Activated CD8-positive, alpha-beta memory T cell treated with anti-CD3 and anti-CD28 coated beads, Interleukin-2, amount 50 U/mL, for 48 hours (primary cell): ENCODE measurements at regions not wholly inside any gene's neighbourhood (a gene's known extent, or its start where the extent isn't known, plus 50 kb on each side); places are given as distances from the start of the nearest gene placed in this dataset.
"Not testable (repeated sequence)": the region's sequence is repeated elsewhere in the genome, so short reads cannot be mapped to it uniquely, and the experiment has no call there.

Experiments
- DNase-seq: peaks from one replicate; pipeline ENCODE4 v3.0.0-alpha.2; 2020

DNA sequence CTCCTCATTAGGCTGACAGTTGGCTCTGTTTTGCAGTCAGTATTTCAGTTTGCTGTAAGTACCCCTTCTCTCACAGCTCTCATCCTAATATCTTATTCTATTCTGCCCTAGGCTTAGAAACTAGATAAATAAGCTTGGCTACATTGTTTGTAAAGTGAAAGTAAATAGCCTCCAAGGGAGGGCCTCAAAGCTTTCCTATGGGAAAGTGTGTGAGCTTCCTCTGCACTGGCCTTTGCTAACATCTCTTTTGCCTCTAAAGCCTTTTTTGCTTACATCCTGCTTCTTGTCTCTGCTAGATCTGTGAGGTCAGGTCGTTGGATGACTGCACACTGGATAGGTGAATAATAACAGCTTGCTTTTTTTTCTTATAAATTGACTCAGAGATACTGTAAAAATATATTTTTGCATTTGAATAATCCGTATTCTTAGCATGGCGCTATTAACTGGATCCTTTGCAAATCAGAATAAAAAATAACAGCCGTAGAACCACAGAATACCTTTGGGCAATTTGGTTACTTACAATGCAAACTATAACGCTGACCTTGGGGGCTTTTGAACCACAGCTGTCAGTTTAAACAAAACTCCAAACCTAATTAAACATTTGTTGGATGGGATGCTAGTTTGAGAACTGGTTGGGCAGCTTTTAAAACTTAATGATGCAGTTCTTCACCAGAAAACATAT, 55.1 kb downstream of the TTC6 start:
- no peak for DNase-seq

DNA sequence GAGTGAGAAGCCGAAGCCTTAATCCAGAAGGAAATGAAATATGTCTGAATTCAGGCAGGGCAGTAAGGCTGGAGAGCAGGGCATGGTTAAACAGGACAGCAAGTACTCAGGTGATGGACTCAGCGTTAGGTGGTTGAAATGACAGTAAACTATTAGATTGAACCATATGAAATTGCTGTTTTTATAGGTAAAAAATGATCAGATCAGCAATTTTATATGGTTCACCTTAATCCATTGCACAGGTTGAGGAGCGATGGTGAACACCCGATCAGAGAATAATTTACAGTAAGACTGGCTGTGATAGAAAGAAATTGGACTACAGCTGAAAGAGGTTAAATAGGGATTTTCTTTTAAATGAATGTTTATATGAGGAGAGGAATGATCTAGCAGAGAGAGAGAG, 56.6 kb downstream of the TTC6 start:
- no peak for DNase-seq

DNA sequence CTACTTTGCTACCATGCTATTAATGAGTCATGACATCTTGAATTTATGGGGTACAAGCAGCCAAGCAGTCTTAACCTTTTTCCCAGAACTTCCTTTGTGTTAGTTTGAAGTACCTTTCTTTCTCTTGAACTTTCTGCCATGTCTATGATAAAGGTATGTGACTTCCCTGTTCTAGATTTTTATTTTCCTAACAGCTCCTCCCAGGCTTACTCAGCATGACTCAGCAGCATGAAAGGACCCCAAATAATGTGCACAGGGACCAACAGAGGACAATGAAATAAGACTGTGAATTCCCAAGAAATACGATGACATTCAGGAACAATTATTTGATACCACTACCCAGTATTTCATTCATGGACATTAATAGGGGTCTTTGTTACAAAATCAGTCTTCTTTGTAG, 60.0 kb downstream of the TTC6 start:
- DNase-seq, result no peak

DNA sequence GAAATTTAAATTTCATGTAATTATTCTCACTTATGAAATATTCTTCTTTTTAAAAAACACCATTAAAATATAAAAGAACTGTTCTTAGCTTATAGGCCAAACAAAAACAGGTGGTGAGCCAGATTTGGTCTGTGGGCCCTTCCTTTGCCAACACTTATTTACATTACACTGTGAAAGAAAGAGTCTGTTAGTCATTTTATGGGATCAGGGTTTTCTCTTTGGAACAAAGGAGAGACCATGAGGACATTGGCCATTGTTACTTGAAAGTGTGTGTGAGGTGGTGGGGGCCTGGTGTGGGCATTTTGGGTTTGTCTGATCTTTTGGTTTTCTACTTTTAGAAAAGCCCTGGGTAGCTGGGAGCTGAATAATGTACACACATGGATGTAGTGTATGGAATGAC, 62.7 kb downstream of the TTC6 start:
- no peak for DNase-seq

DNA sequence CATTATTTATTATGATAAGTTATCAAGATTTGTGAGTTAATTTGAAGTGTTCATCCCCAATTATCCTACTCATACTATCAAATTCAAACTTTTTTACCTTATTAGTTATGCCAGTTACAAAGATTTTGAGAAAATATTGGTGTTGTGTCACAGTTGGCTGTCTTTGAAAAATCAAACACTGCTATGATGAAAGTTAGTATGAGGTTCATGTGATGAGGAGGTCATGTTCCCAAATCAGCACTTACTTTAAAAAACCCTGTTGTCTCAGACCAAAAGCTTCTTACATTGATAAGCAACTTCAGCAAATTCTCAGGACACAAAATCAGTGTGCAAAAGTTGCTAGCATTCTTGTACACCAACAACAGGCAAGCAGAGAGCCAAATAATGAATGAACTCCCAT, 68.1 kb downstream of the TTC6 start:
- DNase-seq, result no peak

DNA sequence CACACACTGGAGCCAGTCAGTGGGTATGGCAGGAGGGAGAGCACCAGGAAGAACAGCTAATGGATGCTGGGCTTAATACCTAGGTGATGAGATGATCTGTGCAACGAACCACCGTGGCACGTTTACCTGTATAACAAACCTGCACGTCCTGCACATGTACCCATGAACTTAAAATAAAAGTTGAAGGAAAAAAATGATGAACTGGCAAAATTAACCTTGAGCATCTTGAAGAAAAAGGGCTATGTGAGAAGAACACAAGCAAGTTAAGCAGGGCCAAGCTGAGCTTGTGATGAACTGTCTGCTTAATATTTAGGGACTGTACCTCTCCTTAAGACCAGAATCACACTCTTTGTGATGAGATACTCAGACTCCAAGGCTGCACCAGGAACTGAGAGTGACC, 70.0 kb downstream of the TTC6 start:
- DNase-seq, result no peak

DNA sequence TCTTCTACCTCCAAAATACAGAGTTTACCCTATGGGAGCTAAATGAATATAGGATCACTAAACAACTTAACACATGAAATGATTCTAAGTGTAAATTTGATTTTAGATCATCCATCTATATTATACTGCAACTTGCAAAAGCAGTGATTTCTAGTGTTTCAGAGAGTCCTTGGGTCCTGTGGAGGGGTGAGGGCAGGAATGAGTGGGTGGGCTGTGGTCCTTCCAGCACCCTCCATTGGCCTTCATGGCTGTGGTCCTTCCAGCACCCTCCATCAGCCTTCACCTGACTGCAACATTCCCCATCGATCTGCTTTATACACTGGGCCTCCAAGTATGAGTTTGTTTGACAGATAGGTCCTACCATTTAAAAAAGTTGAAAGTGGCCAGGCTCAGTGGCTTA, 70.5 kb downstream of the TTC6 start:
- no peak for DNase-seq

DNA sequence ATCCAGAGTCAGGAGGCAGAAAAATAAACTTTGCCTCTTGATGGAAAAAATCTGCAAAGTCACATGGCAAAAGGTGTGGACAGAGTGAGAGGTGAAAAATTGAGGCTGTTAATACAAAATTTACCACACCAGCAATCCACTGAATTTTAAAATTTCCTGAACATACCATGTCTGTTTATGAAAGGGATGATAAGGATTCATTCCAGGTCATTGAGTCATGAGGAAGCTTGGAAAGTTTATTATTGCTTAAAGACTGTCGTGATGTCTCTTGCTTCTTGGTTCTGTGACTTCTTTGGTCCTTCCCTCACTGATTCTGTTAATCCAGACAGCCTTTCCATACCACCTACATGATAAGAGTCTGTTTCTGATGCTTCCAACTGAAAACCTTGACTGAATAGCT, 73.2 kb downstream of the TTC6 start:
- DNase-seq, result no peak

DNA sequence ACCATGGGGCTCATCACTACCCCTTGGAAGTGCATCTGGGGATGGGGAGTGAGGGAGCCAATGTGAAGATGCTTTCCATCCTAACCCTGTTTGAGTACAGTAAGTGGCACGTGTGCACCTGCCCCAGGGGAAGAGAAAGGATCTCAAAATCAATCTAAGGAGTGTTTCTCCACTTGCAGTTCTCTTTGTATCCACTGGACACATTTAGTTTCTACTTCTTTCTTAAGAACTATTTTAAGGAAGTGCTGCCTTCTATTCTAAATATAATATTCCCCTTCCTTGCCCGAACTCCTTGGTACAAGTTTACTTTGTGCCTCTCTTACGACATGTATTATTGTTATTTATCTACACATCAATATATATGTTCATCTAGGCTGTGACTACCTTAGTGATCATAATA, 73.8 kb downstream of the TTC6 start:
- DNase-seq, result no peak

DNA sequence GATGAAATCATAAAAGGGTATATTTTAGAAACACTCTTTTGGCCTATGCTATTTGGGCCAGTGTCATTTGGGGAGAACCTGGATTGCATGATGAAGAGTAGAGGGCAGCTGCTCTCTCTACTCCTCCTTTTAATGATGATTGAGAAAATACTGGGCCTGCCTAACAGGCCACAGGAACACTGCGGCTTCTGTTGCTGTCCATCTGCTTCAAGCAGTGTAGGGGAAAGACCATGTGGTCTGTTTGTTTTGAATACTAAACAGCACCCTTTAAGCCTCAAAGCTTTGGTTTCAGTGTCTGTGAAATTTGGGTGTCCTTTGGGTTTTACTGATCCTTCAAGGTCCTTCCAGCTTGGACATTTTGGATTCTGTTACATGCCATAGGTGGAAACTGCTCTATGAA, 78.0 kb downstream of the TTC6 start:
- DNase-seq, result no peak

DNA sequence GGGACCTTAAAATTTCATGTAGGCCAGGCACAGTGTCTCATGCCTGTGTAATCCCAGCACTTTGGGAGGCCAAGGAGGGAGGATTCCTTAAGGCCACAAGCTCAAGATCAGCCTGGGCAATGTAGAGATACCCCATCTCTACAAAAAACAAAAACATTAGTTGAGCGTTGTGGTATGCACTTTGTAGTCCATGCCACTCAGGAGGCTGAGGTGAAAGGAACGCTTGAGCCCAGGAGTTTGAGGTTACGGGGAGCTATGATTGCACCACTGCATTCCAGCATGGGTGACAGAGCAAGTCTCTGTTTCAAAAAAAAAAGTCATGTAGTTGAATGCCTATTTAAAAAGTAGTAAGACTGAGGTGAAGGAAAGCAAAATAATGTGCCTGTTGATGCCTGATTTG, 83.5 kb downstream of the TTC6 start:
- no peak for DNase-seq

DNA sequence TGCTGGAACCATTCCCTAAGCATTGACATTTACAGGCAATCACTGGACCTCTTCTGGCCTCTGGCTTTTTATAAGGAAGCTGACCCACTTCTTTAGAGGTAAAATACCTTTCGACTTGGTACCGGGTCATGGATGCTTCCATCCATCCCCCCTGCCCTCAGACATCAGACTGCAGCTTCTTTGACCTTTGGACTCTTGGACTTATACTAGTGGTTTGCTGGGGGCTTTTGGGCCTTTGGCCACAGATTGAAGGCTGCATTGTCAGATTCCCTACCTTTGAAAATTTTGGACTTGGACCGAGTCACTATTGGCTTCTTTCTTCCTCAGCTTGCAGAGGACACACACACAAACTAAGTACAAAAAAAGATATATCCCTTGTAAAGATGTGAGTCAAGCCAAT, 86.1 kb downstream of the TTC6 start:
- DNase-seq, result no peak

DNA sequence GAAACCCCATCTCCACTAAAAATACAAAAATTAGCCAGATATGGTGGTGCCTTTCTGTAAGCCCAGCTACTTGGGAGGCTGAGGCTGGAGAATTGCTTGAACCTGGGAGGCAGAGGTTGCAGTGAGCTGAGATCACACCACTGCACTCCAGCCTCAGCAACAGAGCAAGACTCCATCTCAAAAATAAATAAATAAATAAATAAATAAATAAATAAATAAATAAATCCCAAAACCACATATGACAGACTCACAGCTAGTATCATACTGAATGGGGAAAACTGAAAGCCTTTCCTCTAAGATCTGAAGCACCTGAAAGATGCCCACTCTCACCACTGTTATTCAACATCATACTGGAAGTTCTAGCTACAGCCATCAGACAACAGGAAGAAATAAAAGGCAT, 97.3 kb downstream of the TTC6 start:
- DNase-seq, result not testable (repeated sequence)

DNA sequence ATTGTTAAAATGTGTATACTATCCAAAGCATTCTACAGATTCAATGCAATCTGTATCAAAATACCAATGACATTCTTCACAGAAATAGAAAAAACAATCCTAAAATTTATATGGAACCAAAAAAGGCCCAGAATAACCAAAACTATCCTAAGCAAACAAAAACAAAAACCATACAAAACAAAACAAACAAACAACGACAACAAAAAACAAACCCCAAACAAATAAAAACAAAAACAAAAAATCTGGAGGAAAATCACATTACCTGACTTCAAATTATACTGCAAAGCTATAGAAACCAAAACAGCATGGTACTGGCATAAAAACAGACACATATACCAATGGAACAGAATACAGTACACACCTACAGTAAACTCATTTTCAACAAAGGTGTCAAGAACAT, 98.0 kb downstream of the TTC6 start:
- not testable (repeated sequence) for DNase-seq

DNA sequence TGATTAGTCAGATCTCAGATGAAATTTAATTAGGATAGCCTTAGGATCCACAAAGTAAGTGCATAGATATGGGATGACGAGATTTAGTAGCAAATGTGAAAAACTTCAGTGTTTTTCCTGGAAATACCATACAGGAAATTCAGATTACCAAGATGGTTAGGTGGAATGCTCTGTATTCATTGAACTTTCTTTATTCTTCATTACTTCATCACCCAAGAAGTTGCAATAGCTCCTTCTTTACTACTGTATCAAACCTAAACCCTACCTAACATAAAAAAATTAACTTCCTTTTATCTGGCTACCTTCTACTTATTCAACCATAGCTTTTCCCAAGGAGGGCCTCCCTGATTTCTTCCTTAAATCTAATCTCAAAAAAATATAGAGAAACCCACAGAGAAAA, 100.4 kb downstream of the TTC6 start:
- DNase-seq, result no peak

DNA sequence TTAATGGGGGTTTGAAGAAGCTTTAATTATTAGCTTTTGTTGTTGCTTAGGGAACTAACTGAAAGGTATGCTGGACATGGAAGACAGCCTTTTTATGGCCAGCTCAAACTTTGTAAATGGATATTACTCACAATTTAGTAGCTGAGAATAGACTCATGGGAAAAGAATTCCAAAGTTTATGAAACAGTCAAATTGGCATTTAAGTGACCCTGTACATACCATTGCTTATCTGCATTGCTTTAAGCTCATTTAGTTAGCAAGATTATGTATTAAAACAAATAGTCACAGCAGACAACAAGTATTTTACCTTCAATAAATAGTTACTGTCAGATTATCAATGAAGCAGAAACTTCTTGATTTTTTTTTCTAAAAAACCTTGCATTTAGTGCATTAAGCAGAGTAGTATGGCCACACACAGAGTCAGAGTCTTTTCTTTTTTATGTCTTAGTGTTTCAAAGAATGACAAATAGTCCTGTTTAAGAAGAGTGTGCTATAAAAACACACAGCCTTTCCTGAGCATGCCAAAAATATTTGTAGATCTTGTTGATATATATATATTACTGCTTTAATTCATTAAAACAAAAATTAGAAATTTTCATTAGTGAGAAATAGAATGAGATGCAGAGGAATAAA, 102.2 kb downstream of the TTC6 start:
- no peak for DNase-seq

DNA sequence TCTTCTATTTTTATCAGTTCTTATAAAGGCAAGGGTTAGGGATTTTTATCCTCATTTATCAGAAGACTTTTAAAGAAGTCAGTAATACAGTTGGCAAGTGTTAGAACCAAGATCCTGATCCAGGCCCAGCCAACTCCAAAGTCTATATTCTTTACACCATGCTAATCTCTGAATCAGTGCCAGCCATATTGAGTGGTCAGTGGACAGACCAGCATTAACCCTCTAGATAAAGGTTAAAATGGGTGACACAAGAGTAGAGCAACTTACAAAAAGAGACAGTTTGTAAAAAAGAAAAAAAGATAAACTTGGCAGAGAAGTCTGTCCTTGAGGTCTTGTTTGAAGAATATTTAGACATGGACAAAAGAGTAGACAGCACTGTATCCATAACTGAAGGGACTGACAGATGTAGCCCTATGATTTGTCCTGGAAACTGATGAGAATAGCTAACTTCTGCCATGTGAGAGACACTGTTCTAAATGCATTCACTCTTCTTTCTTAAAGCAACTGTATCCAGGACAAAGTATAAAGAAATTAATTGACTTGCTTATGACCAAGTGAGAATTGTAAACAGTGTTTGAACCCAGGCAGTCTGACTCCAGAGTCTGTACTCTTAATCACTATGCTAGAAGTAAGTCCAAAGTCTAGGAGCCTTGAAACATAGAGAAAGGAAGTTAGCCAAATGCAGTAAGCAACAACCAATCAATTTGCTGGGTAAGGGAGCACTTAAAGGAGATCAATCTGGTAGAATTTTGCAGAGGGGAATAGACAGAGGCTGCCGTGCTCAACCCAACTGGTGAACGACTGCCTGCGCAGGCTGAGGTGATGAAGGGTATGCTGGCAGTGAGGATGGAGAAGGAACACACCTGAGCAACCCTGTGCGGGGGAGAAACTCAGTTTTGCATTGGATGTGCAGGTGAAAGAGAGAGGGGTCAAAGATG, 103.7 kb downstream of the TTC6 start:
- no peak for DNase-seq

DNA sequence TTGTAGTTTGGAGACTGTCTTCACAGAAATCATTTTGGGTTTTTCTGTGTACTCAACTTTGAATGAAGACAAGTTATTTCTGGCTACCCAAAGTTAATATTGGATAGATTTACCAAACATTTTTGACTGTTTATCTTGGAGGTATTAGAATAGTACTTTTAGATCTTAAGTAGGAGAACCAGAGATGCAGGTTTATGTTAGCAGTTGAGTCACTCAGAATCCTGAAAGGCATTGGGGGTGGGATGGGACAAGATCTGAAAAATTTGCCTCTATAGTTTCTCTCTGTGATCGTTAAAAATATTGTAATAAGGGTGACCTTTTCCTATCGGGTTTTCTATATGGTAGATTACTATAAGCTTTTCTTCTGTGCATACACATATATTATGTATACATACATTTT, 112.3 kb downstream of the TTC6 start:
- DNase-seq, result no peak

DNA sequence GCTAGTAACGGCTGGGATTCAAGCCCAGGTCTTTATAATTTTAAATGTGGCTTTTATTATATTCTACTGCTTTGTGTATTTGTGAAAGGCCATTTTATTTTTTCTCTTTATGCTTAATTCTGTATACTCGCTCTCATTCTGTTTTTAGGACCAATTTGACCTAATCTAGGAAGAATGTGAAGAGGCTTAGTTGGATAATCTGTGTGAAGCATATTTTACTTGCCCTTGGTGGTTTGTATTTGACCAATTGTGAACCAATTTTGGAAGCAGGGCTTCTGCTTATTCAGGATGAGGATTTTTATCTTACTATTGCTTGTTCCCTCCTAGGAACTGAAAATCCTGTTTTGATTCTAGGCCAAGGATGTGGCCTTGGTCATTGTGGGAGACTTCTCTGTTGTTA, 113.1 kb downstream of the TTC6 start:
- DNase-seq, result no peak

DNA sequence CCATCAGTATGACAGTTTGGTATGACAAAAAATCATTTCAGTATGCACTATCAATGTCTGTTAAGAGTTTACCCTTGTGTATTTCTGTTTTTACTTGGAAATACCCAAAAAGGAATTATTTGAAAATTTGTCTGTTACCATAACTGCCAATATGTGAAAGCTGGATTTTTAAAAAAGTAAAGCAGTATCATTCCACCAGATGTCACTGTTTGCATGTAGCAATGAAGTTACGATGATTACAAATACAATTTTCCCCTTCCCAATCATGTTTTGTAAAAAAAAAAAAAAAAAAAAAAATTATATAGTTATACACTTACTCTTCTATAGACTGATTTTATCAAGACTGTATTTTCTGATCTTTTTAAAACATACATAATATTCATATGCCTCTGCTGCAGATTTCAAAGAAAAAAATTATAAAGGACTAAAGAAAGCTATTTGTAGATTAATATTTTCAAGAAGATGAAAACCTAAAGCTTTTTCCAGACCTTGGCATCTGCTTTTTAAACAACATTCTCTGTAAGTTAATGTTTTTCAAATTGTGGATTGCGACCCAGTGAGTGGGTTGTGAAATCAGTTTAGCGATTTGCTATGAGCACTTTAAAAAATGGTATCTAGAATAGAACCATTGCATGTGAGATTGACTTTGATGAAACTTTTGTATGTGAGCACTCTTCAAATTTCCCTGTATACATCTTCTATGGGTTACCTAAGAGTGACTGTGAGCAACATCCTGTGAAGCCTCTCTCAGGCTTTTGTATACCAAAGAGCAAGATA, 114.2 kb downstream of the TTC6 start:
- no peak for DNase-seq

DNA sequence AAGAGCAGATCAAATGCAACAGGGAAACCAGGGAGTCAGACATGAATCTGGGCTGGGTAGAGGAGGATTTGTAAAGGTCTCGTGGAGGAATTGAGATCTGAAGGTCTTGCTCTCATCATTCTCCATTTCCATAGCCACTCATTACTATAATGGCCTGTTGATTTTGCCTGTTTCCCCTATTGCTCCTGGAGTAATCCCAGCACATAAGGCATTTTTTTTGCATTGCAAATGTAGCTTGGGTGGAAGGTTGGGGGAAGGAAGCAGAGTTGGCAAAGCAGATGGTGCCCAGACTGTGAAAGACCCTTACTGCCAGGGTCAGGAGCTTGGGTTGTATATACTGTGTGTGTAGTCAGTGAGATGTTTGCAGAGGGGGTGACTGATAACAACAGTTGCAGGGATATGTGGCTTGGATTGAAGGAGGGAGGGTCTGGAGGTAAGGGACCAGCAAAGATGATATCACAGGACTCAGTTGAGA, 116.0 kb downstream of the TTC6 start:
- DNase-seq, result no peak

DNA sequence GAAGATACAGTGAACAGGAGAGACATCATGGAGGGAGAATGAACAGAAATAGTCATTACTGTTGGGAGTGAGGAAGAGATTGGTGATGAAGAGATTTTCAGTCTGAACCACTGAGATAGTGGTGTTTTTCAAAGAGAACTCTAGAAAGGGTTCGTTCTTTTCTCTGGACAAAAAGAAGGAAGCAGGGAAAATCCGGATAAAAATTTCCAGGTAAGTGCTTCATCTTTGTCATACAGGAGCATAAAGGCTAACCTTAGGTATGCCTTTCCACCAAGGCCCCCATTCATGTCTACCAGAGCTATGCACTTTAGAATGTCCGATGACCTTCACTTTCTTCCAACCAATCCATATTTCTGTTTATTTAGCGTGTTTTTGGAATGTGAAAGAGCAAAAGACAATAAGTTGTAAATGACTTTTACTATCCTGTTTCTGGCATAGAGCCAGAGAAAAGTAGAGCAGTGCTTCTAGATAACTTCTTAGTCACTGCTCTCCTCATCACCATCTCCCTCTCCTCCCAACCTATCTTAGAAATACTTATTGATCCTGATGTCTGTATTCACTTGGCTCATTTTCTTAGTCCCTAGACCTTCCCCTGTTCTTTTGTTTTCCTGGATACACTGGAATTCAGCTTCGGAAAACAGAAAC, 116.5 kb downstream of the TTC6 start:
- no peak for DNase-seq

DNA sequence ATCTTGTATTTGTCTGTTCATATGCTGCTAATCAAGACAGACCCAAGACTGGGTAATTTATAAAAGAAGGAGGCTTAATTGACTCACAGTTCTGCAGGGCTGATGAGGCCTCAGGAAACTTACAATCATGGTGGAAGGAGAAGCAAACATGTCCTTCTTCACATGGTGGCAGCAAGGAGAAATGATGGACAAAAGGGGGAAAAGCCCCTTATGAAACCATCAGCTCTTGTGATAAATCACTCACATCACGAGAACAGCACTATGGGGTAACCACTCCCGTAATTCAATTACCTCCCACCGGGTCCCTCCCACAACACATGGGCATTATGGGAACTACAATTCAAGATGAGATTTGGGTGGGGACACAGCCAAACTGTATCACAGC, 117.0 kb downstream of the TTC6 start:
- DNase-seq, result not testable (repeated sequence)
